ENCODE measurements at regions not wholly inside any gene's neighbourhood (a gene's known extent, or its start where the extent isn't known, plus 50 kb on each side); places are given as distances from the start of the nearest gene placed in this dataset.

DNA sequence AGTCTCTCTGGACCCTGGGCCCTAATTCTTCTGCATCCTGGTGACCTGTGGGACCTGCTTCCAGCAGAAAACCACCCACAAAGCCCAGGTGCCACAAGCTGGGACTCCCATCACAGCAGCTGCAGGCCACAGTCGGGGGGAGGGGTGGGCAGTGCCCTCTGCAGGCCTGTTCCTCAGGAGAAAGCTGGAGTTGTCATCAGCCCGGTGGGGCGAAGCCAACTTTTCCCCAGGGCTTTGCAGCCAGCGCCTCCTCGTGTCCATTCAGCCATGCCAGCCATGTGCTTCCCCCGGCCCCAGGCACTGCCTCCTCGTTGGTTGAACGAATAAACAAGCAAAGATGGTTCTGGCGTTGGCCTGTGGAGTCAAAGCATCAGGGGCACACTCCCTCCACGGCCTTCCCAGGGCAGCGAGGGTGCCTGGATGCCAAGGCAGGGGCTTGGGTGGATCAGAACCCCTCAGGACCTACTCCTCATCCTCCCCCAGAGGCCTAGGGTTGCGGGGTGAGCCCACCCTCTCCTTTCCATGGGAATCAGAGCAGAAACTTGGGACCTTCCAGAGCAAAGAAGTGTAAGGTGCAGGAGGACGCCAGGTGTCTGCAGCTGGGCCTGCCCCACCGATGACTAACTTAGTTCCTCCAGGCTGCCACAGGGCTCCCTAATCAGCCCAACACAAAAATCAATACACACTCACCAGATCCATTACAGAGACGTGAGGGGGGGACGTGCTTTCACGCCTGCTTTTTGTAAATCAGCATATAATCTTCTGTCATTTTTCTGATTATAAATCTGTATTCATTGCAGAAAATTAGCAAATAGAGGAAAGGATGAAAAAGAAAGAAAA lies 75.7 kb upstream of the RAB6C start:
- no peak for DNase-seq

DNA sequence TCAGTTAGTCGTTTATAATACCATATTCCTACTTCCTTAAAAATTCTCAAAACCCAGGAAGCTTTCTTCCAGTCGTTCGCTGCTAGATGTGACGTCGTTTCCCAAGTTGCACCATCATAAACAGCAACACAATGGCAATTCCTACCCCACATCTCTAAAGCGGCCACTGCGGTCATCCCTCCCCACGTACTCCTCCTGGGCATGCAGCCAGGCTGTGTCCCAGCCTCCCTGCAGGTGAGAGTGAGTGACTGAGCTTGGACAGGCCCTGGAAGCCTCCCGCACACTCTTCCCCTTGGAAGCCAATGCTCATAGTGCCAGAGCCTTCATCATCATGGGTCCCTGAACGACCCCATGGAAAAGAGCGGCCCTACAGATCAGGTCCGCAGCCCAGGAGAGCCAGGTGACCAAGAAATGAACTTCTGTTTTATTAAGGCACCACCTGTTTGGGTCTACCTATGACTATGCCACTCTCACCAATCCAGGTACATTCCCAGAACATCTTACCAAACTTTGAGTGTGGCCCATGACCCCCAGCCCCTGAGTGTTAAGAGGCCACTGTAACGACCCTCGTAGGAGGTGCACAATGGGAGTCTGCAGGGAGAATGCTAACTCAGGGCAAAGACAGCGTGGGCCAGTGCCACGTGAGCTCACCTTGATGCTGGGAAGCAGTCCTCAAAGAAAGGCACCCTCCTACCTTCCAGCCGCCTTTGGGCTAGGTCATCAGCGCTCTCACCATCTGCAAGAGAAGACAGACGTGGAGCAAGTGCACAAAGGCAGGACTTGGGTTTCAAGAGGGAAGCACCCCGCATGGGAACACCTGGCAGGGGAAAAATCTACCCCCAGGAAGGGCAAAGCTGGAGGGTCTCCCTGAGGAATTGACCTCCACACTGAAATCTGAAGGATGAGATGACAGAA lies 74.7 kb upstream of the RAB6C start:
- no peak for DNase-seq

DNA sequence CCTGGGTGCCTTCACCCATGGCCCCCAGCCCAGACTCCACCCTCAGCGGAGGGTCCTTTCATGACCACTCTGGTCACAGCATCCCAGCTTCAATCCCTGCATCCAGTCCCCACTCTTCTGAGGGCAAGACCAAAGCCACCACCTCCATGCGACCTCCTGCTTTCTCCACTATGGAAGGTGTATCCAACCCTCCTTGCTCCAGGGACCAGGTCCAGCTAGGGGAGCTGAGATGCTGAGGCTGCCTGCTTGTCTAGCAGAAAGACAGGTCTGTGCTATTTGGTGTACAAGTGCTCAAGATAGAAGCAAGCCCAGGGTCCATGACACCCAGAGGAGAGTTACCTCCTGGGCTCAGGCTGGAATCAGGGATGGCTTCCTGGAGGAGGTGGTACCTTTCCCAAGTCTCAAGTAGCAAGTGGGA lies 73.8 kb upstream of the RAB6C start:
- no peak for DNase-seq

DNA sequence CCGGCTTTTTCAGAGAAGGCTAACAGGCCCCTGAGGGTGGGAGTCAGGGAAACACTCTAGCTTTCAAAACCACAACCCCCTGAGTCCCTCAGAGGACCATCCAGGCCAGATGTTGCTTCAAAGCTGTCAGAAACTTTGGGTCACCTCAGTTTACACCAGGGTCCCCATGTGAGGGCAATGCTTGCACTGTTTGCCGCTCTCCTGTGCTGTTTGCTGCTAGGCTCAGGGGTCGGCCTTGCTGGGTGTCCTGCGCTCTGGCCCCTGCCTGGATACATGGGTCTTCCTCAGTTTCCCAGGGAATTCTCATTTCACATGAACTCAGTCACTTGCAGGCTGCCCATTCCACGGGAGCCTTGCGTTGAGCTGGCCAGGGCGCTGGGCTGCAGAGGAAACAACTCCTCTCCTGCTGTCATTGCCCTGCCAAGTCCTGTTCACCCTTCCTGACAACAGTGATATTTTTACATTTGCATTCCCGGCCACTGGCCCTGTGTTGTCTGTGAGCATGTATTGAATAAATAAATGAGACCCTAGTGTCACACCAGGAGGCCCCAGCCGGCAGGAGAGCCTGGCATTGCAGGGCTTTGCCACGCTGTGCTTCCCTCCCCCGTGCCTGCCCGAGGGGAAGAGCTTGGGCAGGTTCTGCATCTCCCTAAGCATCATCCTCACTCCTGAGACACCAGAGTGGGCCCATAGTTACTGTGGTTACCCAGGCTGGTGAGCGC lies 73.2 kb upstream of the RAB6C start:
- DNase-seq, result no peak

DNA sequence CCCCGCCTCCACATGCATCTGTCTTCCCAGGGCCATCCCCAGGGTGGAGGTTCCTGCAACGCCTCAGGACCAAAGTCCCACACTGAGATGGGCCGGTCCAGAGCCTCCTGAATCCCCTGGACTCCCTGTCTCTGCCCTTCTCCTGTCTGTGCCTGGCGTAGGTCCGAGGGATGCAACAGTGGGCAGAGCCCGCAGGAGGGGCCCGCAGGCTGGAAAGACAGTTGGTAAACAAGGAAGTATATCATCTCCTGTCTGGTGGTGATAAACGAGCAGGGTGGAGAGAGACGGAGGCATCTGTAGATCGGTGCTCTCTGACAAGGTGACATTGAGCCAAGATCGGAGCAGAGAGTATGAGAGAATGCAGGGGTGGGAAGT lies 72.6 kb upstream of the RAB6C start:
- DNase-seq, result no peak

DNA sequence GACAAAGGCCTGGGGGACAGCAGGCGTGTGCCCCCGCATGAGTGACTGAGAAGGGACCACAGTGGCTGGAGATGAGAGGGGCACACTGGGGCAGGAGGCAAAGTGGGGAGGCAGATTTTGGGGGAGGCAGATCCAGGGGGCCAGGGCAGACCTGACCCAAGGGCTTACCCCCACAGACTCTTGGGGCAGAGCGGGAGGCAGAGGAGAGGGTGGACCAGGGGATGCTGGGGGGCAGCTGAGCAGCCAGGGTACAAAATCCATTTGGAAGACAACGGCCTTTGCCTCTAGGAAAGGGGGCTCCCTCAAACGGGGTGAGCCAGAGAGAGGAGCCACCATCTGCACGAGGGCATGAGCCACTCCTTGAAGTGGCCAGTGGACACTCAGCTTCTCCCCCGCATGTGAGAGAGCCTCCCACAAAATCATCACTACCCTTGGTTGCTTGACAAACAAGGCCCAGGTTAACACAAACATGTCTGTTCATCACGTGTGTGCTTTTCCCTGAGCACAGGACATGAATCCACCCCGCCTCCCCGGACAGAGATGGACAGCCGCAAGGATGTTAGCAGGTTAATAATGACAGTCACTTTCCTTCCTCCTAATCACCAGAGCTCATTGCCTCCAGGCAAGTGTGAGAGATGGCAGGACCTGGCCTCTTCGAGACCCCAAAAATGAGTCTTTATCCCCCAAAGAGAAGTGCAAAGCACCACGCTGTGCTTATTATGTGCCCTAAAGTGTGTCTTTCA lies 72.0 kb upstream of the RAB6C start:
- no peak for DNase-seq

DNA sequence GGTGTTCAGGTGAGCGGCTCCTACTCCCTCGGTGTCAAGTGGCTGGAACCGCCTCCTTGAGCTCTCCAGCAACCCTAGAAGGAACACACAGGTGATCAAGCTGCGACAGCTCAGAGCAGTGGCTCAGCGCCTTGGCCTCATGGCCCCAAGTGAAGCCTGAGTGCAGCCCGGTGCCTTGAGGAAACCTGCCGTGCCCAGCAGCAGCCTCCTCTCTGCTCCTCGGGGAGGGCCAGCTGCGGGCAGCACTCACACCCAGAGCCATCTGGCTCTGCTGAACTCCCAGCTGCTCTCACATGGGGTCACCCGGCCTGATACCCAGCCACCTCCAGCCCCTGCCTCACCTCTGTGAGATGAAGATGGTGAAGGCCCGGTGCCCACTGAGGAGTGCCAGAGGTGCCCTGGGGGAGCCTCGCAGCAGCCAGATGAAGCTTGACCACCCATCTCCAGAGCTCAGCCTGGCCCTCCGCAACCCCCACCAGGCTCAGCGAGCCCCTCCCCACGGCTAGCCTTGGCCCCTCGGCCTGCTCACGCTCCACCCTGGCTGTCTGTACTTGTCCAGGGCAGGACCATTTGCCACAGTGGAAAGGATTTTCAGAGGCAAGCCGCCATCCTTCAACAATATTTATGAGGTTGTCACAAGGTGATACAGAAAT lies 70.6 kb upstream of the RAB6C start:
- no peak for DNase-seq

DNA sequence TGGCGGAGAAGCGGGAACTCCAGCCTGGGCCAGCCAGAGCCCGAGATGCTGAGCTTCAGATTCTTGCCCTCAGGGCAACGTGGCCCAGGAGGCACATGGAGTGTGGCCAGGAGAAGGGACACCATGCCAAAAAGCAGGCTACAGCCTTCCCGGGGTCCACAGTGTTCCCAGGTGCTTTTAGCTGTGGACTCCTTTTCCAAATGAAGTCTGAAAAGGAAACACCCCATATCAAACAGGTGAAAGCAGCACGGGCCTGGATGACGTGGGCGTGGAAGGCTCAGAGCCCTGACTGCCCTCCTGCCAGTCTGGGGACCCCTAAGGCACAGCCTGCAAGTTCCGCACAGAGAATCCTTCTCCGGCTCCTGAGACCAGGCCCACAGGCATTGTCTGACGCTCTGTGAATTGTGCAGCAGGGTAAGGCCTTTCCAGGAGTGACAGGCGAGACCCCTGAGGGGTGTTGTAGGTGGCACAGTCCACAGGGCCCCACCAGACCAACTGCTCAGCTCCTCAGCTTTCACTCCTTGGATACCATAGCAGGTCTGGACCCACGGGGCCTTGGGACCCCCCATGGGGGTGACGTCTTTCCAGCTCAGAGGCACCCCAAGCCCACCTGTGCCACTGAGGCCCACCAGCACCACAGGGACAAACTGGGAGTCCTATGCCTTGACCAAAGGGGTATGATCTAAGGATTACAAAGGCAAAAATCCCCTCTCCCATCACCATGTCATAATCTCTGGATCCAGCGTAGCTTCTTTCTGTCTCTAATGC lies 69.6 kb upstream of the RAB6C start:
- DNase-seq, result no peak

DNA sequence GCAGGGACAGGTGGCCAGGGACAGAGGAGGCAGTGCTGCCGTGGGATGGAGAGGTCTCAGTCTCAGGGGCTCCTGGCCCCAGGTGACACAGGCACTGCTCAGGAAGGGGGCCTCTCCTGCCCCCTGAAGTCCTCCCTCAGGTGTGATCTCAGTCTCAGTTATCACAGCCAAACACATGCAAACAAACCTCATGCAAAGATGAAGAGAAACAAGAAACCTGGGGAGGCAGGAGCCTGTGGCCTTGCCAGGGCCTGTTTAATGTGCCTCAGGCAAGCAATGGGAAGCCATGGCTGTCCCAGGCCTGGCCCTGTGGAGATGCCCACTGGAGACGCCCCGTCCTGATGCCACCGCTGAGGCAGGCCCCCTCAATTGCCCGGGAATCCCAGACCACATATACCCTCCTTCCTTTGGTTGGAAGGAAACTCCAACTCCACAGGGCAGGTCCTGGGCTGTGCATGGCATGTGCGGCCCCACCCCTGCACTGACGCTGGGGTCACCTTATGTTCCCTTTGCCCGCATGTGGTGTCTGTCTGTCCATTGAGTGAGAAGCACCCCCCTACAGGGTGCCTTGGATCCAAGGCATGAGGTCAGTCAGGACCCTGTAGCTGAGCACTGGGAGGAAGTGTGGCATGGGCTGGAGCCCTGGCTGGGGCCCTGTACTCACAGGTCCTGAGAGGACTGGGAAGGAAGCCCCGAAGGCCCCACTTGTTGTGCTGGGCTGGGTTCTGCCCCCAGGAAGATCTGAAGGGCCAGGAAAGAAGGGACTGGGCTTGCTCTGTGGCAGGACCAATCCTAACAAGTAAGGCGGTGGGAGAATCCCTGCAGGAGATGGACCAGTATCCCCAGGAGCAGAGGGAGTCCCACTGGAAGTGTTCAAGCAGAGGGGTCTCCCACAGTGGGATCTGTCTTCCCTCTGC lies 68.8 kb upstream of the RAB6C start:
- DNase-seq, result no peak

DNA sequence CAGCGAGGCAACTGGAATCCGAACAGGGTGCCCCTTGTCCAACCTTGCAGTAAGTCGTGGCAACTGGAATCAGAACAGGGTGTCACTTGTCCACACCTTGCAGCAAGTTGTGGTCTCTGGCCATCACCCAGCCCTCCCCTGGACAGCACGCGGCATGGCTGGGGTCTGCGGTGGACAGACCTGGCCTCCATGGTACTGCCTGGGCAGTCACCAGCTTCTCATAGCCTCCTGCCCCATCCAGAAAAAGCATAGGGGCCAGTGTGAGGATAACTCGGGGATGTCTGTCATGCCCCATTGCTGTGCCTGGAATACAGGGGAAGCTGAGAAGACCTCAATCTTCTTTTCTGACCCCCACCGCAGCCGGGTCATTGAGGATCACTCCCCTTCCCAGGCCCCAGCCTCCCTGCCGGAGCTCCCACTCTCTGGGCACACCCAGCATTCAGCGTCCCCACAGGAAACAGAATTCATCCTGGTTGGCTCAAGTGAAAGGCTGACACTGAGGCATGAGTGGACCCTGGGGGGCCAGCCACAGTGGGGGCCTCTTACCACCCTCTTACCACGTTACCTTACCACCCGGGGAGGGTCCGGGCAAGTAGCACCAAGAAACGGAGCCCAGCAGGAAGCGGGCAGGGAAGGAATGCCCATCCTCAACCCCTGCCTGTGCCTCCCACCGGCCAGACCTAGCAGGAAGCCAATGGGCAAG lies 68.0 kb upstream of the RAB6C start:
- no peak for DNase-seq

DNA sequence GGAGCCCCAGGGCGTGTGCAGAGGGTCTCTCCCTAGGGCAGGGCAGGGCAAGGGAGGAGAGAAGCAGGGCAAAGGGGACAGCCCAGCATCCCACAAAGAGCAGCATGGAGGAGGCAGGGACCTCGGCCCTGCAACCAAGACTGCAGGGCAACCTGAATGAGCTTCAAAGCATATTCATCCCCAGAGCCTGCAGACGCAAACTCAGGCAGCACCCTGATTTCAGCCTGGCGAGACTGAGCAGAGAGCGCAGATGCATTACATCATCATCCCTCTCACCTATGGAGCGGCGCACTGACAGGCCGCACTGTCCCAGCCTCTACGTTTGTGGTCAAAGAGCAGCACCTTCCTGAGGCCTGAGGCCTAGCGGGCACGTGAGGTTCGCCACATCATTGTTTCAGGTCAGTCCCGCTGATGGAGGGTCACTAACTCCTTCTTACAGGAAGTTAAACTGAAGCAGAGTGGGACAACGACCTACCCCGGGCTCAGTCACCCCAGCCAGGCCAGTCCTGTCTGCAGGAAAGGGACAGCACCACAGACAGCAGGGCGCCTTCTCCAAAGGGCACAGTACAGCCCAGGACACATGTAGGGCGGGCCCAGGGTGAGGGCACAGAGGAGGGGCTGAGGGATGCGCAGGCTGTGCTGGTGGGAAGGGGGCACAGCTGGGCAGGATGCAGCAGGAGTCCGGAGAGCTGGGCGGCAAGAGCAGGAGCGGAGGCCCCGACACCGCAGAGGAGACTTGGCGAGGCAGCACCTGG lies 67.2 kb upstream of the RAB6C start:
- no peak for DNase-seq

DNA sequence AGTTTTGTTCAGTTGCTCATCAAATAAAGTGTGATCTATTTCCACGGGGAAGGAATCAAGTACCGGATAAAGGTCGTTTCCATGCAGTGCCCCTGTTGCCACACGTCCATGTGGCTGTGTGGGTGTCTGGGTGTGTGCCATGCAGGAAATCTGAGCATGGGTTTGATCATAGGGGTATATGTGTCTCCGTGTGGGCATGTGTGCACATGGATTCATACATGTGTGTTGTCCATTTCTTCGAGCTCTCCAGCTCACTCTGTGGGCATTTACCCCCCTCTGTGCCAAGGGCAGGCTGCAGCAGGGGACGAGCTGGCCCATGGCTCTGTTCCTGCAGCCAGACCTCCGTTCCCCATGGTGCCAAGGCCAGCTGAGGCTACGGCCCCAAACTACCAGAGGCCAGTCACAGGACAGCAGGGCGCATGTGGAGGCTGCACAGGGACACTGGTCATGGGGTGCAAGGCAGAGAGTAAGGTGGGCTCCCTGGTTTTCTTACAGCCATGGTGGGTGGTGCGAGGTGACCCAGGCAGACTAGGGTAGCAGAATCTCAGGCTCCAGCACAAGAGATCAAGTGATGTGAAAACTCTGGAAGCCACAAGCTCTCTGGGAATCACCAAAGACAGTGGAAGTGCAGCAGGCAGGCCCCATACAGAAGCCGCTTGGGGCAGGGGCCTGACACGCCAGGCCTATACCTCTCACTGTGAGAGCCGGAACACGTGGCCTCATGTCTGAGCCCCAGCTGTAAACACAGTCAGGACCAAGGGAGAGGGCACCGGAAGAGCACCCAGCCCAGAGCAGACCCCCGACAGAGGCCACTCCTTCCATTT lies 66.4 kb upstream of the RAB6C start:
- DNase-seq, result no peak

DNA sequence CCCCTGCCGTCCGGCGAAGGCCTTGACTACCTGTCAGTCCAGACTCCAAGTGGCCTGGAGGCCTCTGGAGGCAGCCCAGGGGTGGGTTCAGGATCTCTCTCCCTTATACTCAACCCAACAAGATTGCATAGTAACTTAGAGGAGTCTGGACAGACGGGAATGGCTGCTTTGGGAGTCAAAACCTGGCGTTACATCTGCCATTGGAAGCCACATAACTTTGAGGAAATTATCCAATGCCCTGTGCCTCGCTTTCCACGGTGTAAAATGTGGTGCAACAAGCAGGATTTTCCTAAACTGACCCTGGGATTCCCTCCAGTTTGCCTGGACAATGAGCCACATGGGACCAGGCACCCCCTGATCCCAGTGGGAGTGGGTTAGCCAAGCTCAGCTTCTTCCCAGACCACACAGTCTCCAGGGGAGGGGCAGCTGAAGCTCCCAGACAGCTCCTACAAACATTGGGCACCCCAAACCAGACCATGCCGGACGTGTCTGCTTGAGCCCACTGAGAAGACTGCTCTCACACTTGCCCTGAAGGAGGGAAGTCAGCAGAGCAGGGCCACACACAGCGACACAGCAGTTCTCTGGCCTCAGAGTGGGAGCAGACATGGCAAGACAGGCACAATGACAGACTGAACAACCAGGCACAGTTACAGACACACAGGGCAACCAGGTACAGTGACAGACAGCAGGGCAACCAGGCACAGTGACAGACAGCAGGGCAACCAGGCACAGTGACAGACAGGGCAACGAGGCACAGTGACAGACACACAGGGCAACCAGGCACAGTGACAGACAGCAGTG lies 65.6 kb upstream of the RAB6C start:
- DNase-seq, result no peak

DNA sequence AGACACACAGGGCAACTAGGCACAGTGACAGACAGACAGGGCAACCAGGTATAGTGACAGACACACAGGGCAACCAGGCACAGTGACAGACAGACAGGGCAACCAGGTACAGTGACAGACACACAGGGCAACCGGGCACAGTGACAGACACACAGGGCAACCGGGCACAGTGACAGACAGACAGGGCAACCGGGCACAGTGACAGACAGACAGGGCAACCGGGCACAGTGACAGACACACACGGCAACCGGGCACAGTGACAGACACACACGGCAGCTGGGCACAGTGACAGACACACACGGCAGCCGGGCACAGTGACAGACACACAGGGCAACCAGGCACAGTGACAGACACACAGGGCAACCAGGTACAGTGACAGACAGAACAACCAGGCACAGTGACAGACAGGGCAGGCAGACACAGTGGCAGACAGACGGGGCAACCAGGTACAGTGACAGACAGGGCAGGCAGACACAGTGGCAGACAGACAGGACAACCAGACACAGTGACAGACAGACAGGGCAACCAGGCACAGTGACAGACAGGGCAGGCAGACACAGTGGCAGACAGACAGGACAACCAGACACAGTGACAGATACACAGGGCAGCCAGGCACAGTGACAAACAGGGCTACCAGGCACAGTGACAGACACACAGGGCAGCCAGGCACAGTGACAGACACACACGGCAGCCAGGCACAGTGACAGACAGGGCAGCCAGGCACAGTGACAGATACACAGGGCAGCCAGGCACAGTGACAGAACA lies 64.7 kb upstream of the RAB6C start:
- DNase-seq, result no peak

DNA sequence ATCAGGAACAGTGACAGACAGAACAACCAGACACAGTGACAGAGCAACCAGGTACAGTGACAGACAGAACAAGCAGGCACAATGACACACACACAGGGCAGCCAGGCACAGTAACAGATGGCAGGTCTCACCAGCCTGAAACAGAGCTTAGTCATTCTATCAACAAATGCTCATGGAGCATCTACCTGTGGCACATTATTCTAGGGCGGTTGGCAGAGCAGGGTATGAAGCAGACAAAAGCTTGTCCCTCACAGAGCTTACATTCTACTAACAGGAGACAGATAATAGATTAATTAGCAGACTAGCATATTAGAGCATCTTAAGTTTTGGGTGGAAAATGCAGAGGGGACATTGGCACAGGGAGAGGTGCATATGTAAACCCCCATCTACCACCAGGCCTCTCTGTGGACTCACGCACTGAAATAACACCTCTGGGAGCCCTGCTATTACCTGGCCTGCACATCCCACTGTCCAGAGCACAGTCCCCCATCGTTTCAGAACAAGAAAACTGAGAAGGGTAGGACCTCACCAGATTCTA lies 64.1 kb upstream of the RAB6C start:
- no peak for DNase-seq

DNA sequence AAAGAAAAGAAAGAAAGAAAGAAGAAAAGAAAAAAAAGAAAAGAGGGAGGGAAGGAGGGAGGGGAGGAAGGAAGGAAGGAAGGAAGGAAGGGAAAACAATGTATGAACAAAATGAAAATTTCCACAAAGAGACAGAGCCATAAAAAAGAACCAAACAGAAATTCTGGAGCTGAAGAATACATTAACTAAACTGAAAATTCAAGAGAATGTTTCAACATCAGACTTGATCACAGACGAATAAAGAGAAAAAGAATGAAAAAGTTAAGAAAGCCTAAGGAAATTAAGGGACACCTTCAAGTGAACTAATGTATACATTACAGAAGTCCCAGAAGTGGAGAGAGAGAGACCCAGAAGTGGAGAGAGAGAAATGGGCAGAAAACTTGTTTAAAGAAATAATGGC lies 60.9 kb upstream of the RAB6C start:
- no peak for DNase-seq

Data from CD4-positive, alpha-beta T cell treated with Interferon gamma for 1 hour (primary cell).